ENCODE measurements at regions not wholly inside any gene's neighbourhood (a gene's known extent, or its start where the extent isn't known, plus 50 kb on each side); places are given as distances from the start of the nearest gene placed in this dataset.

DNA sequence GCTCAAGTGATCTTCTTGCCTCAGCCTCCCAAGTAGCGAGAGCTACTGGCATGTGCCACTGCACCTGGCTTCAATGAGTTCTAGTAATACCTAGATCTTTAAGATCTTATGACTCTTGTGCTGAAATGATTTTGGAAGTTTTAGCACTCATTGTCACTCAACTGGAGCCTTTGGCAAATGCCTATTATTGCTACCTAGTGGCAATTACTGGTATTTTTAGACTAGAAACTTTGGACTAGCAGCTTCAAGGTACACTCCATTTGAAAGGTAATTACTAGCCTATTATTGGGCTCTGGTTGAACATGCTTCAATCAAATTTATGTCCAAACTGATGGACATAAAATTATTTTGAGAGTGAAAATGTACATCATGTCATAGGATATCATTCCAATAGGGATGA, 80.7 kb upstream of the MUCL1 start:
- Mint-ChIP-seq H3K4me3 (ENCODE audit: unreplicated experiment) (no peak overlapping the region), H3K36me3 (ENCODE audit: low read depth, unreplicated experiment) (no peaks in the 10 kb centered on the region), H3K27me3 (ENCODE audit: low read depth, unreplicated experiment) (no peaks in the 10 kb centered on the region), H3K4me1 (ENCODE audit: low read depth, unreplicated experiment) (no peaks in the 10 kb centered on the region), H3K9me3 (ENCODE audit: unreplicated experiment) (peaks cover 3% of the 10 kb centered on the region), H3K27ac (ENCODE audit: unreplicated experiment) (no peak overlapping the region)
- no peaks in the 10 kb centered on the region for H4K20me1 ChIP-seq (ENCODE audit: insufficient read depth, low read length)
- no peak overlapping the region for H2AFZ ChIP-seq (ENCODE audit: low read depth, low read length)
- FAIRE-seq = no peak
- no peak overlapping the region for H3K4me2 ChIP-seq (ENCODE audit: low read length)
- no peak for DNase-seq (ENCODE audit: low read depth)
- H3K4me3 ChIP-seq (ENCODE audit: insufficient read depth, low read depth, low read length) = no peak overlapping the region
- H3K79me2 ChIP-seq (ENCODE audit: insufficient read depth, low read length) = no peaks in the 10 kb centered on the region
- no peaks in the 10 kb centered on the region for H3K9me3 ChIP-seq (ENCODE audit: insufficient read depth, low read depth, low read length)
- H3K27ac ChIP-seq (ENCODE audit: low read depth, low read length) = no peak overlapping the region
- no peaks in the 10 kb centered on the region for H3K27me3 ChIP-seq (ENCODE audit: insufficient read depth, low read length)
- TF ChIP-seq, protein P1, sequence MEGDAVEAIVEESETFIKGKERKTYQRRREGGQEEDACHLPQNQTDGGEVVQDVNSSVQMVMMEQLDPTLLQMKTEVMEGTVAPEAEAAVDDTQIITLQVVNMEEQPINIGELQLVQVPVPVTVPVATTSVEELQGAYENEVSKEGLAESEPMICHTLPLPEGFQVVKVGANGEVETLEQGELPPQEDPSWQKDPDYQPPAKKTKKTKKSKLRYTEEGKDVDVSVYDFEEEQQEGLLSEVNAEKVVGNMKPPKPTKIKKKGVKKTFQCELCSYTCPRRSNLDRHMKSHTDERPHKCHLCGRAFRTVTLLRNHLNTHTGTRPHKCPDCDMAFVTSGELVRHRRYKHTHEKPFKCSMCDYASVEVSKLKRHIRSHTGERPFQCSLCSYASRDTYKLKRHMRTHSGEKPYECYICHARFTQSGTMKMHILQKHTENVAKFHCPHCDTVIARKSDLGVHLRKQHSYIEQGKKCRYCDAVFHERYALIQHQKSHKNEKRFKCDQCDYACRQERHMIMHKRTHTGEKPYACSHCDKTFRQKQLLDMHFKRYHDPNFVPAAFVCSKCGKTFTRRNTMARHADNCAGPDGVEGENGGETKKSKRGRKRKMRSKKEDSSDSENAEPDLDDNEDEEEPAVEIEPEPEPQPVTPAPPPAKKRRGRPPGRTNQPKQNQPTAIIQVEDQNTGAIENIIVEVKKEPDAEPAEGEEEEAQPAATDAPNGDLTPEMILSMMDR (IDR thresholded peaks at IDR 0.05; ENCODE audit: insufficient read depth, low read depth, low read length) = no peak
- no peaks in the 10 kb centered on the region for H3K36me3 ChIP-seq (ENCODE audit: insufficient read depth, low read length)
- no peaks in the 10 kb centered on the region for H3K4me1 ChIP-seq (ENCODE audit: insufficient read depth, low read length)
- no peak overlapping the region for H3K9ac ChIP-seq (ENCODE audit: low read length)

DNA sequence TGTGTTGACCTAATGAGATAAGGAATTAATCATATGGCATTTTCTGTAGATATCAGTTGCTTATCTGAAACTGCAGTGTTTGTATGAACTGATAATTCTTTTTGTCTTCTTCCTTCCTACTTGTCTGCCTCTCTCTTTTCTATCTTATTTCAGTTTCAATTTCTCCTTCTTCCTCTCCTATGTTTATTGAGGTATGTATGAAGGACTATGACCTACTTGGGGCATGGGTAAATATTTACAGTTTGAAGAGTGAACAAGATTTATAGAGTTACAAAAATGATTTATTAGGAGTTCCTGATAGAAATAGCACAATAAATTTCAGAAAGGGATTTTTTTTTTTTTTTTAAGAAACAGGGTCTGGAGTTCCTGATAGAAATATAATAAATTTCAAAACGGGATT, 88.7 kb upstream of the MUCL1 start:
- no peak overlapping the region for H3K4me2 ChIP-seq (ENCODE audit: low read length)
- no peak overlapping the region for H3K27ac ChIP-seq (ENCODE audit: low read depth, low read length)
- no peak for DNase-seq (ENCODE audit: low read depth)
- no peaks in the 10 kb centered on the region for H3K4me1 ChIP-seq (ENCODE audit: insufficient read depth, low read length)
- no peaks in the 10 kb centered on the region for H3K9me3 ChIP-seq (ENCODE audit: insufficient read depth, low read depth, low read length)
- no peaks in the 10 kb centered on the region for H4K20me1 ChIP-seq (ENCODE audit: insufficient read depth, low read length)
- no peak overlapping the region for H3K9ac ChIP-seq (ENCODE audit: low read length)
- no peaks in the 10 kb centered on the region for H3K27me3 ChIP-seq (ENCODE audit: insufficient read depth, low read length)
- Mint-ChIP-seq H3K4me3 (ENCODE audit: unreplicated experiment) (no peak overlapping the region), H3K36me3 (ENCODE audit: low read depth, unreplicated experiment) (no peaks in the 10 kb centered on the region), H3K9me3 (ENCODE audit: unreplicated experiment) (no peaks in the 10 kb centered on the region), H3K27ac (ENCODE audit: unreplicated experiment) (no peak overlapping the region), H3K27me3 (ENCODE audit: low read depth, unreplicated experiment) (no peaks in the 10 kb centered on the region), H3K4me1 (ENCODE audit: low read depth, unreplicated experiment) (no peaks in the 10 kb centered on the region)
- FAIRE-seq = no peak
- H3K79me2 ChIP-seq (ENCODE audit: insufficient read depth, low read length) = no peaks in the 10 kb centered on the region
- no peaks in the 10 kb centered on the region for H3K36me3 ChIP-seq (ENCODE audit: insufficient read depth, low read length)
- H3K4me3 ChIP-seq (ENCODE audit: insufficient read depth, low read depth, low read length) = no peak overlapping the region
- TF ChIP-seq EZH2 (IDR thresholded peaks at IDR 0.05; ENCODE audit: insufficient read depth, low read length) = no peak
- TF ChIP-seq, protein P1 (IDR thresholded peaks at IDR 0.05; ENCODE audit: insufficient read depth, low read depth, low read length) = no peak
- no peak overlapping the region for H2AFZ ChIP-seq (ENCODE audit: low read depth, low read length)

DNA sequence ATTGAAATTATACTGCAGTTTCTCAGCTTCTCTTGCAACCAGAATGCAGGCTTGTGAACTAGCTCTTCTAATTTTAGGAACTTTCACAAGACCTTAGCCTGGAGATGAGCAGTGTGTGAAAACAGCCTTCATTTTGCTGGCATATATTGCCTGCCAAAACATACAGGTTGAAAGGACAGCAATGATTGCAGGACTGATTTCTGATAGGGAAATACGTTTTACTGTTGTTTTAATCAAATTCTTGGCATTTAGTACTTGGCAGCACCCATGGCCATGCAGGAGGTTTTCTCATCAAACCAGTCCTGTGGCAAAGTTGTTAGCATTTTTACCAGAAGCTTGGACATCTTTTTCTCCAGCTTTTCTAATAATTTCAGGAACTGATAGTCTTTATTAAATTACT, 91.9 kb upstream of the MUCL1 start:
- TF ChIP-seq, protein P1 (IDR thresholded peaks at IDR 0.05; ENCODE audit: insufficient read depth, low read depth, low read length) = no peak
- TF ChIP-seq EZH2 (IDR thresholded peaks at IDR 0.05; ENCODE audit: insufficient read depth, low read length) = no peak
- no peaks in the 10 kb centered on the region for H3K36me3 Mint-ChIP-seq (ENCODE audit: low read depth, unreplicated experiment)
- no peaks in the 10 kb centered on the region for H3K36me3 ChIP-seq (ENCODE audit: insufficient read depth, low read length)
- H3K27me3 ChIP-seq (ENCODE audit: insufficient read depth, low read length) = no peaks in the 10 kb centered on the region
- H3K9me3 ChIP-seq (ENCODE audit: insufficient read depth, low read depth, low read length) = no peaks in the 10 kb centered on the region
- FAIRE-seq (no peak), DNase-seq (ENCODE audit: low read depth) (no peak)
- no peaks in the 10 kb centered on the region for H3K27me3 Mint-ChIP-seq (ENCODE audit: low read depth, unreplicated experiment)
- no peaks in the 10 kb centered on the region for H3K79me2 ChIP-seq (ENCODE audit: insufficient read depth, low read length)
- no peak overlapping the region for H2AFZ ChIP-seq (ENCODE audit: low read depth, low read length)
- no peak overlapping the region for H3K4me3 Mint-ChIP-seq (ENCODE audit: unreplicated experiment)
- no peaks in the 10 kb centered on the region for H4K20me1 ChIP-seq (ENCODE audit: insufficient read depth, low read length)
- no peak overlapping the region for H3K27ac ChIP-seq (ENCODE audit: low read depth, low read length)
- H3K4me1 ChIP-seq (ENCODE audit: insufficient read depth, low read length) = no peaks in the 10 kb centered on the region
- peaks cover 4% of the 10 kb centered on the region for H3K9me3 Mint-ChIP-seq (ENCODE audit: unreplicated experiment)
- H3K4me2 ChIP-seq (ENCODE audit: low read length) = no peak overlapping the region
- H3K27ac Mint-ChIP-seq (ENCODE audit: unreplicated experiment) = no peak overlapping the region
- no peak overlapping the region for H3K9ac ChIP-seq (ENCODE audit: low read length)
- no peaks in the 10 kb centered on the region for H3K4me1 Mint-ChIP-seq (ENCODE audit: low read depth, unreplicated experiment)
- H3K4me3 ChIP-seq (ENCODE audit: insufficient read depth, low read depth, low read length) = no peak overlapping the region
